GM20431 (cell line): ENCODE measurements at regions not wholly inside any gene's neighbourhood (a gene's known extent, or its start where the extent isn't known, plus 50 kb on each side); places are given as distances from the start of the nearest gene placed in this dataset.

ENCODE experiments used
- in situ Hi-C: fragments of 300-500 bp; cut with MseI, MboI; formaldehyde crosslinking; loops from one replicate; pipeline ENCODE4 v1.15.0; 2020; ENCODE audit warnings: low sequenced_read_pairs; ENCODE audit not compliant: unreplicated experiment

GRCh38 chr15:69941301-69941605, 156.5 kb downstream of the TLE3 start:
- in situ Hi-C loops = no loop called here

DNA sequence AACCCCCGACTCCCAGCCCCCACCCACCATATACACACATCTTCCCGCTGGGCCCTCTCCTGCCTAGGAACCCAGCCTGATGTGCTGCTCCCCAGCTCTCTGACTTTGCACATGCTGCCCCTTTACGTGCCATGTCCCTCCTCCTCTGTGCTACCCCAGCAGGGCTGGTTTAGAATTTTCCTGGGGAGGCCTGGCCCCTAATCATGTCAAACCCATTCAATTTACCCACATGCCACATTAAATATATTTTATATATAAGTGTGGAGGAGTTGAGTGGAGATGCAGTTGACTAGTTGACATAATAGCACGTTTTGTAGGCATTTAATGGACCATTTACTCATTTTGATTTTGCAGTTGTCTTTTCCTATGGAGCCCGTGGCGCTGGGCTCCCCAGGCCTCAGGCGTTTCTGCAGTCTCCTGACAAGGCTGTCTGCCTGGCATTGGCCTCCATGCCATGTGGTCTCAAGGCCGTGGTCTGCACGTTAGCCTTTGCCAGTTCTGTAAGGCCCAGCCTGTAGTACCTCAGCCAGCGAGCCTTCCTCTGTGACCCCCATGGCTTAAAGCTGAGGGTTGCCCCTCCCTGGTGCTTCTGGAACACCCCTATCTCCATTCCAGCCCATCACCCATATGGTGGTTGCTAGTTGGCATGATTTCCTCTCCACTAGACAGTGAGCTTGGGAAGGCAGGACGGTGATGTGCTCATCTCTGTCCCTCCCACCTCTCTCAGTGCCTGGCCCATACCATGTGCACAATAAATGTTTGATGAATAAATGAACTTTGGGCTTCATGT, 155.8 kb downstream of the TLE3 start:
- in situ Hi-C loops = no loop called here

- in situ Hi-C loops = no loop called here
These were observed 154.1 kb downstream of the TLE3 start for GRCh38 chr15:69943637-69944036.

DNA sequence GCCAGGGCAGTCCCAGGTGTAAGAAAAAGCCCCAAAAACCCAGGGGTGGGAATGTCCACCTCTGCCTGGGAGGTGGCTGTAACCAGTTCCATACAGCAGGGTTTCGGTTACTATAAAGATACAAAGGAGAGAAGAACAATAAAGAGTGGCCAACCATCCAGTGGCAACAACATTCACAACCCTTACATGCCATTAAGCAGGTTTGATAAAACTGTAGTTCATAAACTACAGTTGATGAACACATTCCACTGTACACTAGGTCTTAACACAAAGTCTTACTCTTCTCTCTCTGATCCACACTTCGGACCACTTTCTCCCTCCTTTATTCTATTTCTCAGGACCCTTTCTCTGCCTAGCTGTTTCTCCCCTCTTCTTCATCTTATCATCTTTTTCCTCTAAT, 152.0 kb downstream of the TLE3 start:
- in situ Hi-C loops = no loop called here

GRCh38 chr15:69946870-69947269, 150.8 kb downstream of the TLE3 start:
- in situ Hi-C loops = no loop called here

DNA sequence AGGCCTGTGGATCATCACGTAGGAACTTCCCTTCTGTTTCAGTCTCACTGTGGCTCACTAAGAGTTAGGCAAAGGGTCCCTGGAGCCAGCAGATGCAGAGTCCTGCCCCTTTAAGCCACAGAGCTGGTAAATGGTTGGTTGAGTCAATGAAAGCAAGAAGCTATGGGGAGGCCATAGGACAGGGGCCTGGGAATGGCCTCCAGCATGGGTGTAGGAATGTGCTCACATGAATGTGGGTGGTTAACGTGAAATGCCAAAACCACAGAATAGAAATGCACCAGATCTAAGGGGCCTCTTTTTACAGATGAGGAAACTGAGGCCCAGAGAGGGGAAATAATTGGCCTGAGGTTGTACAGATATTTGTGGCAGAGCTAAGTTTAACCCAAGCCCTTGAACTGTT, 150.3 kb downstream of the TLE3 start:
- in situ Hi-C loops = no loop called here

GRCh38 chr15:69949485-69949884, 148.2 kb downstream of the TLE3 start:
- in situ Hi-C loops = no loop called here

- in situ Hi-C loops = no loop called here
These were observed 146.3 kb downstream of the TLE3 start for GRCh38 chr15:69951256-69951897.

DNA sequence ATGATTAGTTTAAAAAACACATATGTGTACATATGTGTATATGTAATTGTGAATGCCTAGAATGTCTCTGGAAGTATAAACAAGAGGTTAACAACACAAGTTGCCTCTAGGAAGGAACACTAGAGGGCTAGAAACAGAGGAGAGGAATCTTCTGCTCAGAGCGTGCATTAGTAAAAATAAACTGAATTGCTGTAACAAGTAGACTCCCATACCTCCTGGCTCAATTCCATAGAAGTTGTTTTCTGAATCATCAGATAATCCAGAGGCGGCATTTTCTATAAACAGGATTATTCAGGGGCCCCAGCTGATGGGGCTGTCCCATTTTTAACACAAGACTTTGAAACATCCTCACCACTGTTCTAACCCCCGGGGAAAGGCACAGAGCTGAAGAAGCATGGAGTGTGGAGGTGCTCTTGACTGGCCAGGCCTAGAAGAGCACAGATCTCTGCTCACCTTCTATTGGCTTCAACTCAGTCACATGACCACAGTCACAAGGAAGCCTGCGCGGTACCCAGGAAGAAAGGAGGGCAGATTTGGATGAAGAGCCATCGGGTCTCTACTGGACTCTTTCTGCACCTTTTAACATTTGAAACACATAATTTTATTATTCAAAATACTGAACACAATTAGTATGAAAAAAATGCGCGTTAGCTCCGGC, 145.7 kb downstream of the TLE3 start:
- in situ Hi-C loops = no loop called here

DNA sequence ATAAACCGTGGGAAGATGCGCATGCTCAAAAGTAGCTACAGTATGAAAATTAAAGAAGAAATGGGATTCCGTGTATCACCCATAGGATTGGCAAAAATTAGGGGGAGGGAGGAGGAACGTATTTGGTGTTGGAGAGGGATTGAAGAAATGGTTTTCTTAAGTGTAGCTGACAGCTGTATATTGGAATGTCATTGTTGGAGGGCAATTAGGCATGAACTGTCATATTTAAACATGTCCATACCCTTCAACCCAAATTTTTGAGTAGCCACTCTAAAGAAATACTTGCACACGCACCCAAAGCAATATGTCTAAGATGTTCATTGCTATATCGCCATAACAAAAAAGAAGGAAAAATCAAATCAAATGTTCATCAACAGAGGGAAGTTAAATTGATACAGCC, 144.7 kb downstream of the TLE3 start:
- in situ Hi-C loops = no loop called here

DNA sequence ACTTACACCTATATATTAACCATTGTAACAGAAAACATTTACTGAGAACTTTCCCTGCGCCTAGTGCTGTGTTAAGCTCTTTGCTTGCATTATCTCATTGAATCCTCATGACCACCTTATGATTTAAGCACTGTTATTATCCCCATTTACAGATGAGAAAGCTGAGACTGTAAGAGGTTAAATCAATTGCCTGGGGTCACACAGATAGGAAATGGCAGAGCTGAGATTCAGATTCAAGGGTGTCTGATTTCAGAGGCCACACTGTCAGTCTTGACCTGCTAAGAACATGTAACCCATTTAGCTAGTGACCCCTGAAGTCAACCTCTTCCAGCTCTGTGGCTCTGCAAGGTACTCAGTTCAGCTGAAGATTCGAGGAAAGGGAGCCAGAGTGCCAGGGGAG, 143.9 kb downstream of the TLE3 start:
- in situ Hi-C loops = no loop called here

- in situ Hi-C loops = no loop called here
These were observed 143.1 kb downstream of the TLE3 start for GRCh38 chr15:69954666-69955065.

GRCh38 chr15:69955240-69955894, 142.3 kb downstream of the TLE3 start:
- in situ Hi-C loops = no loop called here

DNA sequence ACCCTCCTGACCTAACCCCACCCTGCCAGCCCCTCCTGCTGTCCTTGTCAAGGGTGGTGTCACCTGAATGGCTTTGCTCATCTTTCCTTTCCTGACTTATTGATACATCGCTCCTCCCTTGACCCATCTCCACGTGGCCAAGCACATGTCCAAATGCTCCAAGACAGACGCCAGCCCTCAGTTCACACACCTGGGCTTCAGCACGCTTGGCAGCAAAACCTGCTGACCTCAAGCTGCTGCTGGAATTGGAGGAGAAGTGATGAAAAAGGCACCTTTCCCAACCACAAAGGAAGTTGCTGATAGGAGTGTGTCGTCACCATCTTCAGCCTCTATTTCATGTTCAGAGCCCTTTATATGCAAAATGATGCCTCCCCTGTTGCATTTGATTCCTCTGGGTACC, 141.3 kb downstream of the TLE3 start:
- in situ Hi-C loops = no loop called here

DNA sequence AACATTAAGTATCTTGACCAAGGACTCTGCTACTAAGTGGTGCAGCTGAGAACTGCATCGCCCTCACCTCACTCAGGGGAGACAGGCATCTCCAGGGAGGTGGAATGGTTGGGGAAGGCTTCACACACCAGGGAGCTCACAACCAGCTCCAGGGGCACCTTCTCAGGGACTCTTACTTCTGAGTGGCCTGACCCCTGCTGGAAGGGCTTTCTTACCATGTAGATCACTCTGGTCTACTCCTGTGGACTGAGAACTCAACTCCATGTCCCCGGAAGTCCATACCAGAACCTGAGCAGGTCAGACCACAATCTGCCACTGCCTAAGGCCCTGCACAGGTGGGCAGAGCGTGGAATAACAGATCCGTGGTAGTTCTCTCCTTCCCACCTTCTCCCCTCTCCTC, 140.5 kb downstream of the TLE3 start:
- in situ Hi-C loops = no loop called here

GRCh38 chr15:69958496-69959084, 139.1 kb downstream of the TLE3 start:
- in situ Hi-C loops = no loop called here

GRCh38 chr15:69962561-69962960, 135.2 kb downstream of the TLE3 start:
- in situ Hi-C loops = no loop called here

- in situ Hi-C loops = no loop called here
These were observed 134.3 kb downstream of the TLE3 start for GRCh38 chr15:69963385-69963784.

- in situ Hi-C loops = no loop called here
These were observed 125.9 kb downstream of the TLE3 start for GRCh38 chr15:69971771-69972170.

GRCh38 chr15:69972436-69972835, 125.3 kb downstream of the TLE3 start:
- in situ Hi-C loops = no loop called here
